GM23248 (cell line): ENCODE measurements at regions not wholly inside any gene's neighbourhood (a gene's known extent, or its start where the extent isn't known, plus 50 kb on each side); places are given as distances from the start of the nearest gene placed in this dataset.
"Not testable (repeated sequence)": the region's sequence is repeated elsewhere in the genome, so short reads cannot be mapped to it uniquely, and the experiment has no call there.

Source experiments
- EZH2 ChIP-seq: fragments of 200-600 bp; sonication (generic); IDR thresholded peaks from 2 replicates; pipeline ENCODE4 v1.6.1; 2018; ENCODE audit warnings: antibody characterized with exemption, mild to moderate bottlenecking; ENCODE audit not compliant: insufficient read depth, poor library complexity, severe bottlenecking
- EZH2phosphoT487 ChIP-seq: fragments of 200-600 bp; sonication (generic); IDR thresholded peaks from 2 replicates; pipeline ENCODE4 v1.6.1; 2018; ENCODE audit warnings: antibody characterized with exemption, moderate library complexity, mild to moderate bottlenecking, low read depth; ENCODE audit not compliant: insufficient read depth

- TF ChIP-seq EZH2, EZH2phosphoT487: not testable (repeated sequence)
Measured at GRCh38 chr7:75226102-75226501, 133.7 kb downstream of the GTF2IRD2B start.
